ENCODE measurements at regions not wholly inside any gene's neighbourhood (a gene's known extent, or its start where the extent isn't known, plus 50 kb on each side); places are given as distances from the start of the nearest gene placed in this dataset.

DNA sequence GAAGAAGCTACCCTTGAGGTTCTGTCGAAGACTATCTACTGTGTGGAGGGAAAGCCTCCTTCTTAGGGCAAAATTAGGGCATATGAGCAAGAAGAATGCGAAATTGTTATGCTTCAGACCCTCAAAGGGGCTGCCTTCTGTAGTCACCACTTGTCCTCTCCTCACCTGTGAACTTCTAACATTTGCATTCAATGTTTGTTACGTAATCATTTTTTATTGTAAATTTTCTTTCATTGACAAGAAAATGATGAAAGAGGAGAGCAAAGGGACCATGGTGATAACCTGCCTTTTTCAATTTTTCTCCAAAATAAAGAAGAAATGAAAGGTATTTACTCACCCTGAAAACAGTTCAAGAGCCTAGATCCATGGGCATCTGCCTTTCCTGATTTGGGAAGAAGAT lies 193.0 kb downstream of the SP3 start:
- no peak for DNase-seq
- Histone ChIP-seq H3K27ac (replicated peaks) (no peak overlapping the region), H3K27me3 (ENCODE audit: low read depth) (peaks cover 3% of the 10 kb centered on the region), H3K9me3 (replicated peaks) (no peaks in the 10 kb centered on the region), H3K4me3 (no peak overlapping the region), H3K4me1 (no peaks in the 10 kb centered on the region), H3K36me3 (no peaks in the 10 kb centered on the region)
- TF ChIP-seq, protein P1, sequence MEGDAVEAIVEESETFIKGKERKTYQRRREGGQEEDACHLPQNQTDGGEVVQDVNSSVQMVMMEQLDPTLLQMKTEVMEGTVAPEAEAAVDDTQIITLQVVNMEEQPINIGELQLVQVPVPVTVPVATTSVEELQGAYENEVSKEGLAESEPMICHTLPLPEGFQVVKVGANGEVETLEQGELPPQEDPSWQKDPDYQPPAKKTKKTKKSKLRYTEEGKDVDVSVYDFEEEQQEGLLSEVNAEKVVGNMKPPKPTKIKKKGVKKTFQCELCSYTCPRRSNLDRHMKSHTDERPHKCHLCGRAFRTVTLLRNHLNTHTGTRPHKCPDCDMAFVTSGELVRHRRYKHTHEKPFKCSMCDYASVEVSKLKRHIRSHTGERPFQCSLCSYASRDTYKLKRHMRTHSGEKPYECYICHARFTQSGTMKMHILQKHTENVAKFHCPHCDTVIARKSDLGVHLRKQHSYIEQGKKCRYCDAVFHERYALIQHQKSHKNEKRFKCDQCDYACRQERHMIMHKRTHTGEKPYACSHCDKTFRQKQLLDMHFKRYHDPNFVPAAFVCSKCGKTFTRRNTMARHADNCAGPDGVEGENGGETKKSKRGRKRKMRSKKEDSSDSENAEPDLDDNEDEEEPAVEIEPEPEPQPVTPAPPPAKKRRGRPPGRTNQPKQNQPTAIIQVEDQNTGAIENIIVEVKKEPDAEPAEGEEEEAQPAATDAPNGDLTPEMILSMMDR (IDR thresholded peaks at IDR 0.05; ENCODE audit: borderline replicate concordance): no peak
- intact Hi-C loops (cut with micrococcal nuclease): no loop called here

DNA sequence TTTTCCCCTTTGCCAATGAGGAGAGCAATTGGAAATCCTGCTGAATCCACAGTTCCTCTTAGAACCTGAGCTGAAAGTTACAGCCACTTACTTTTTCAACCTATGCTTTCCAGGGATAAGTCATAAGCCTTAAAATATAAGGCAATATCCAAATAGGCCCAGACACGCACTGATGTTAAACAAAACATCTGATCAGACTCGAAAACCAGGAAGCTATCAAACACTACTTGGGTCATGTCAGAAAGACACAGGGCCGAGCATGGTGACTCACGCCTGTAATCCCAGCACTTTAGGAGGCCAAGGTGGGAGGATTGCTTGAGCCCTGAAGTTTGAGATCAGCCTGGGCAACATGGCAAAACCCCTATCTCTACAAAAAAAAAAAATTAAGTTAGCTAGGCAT lies 192.1 kb downstream of the SP3 start:
- Histone ChIP-seq H3K36me3 (no peaks in the 10 kb centered on the region), H3K9me3 (replicated peaks) (no peaks in the 10 kb centered on the region), H3K27me3 (ENCODE audit: low read depth) (peaks cover 3% of the 10 kb centered on the region), H3K4me3 (no peak overlapping the region), H3K4me1 (no peaks in the 10 kb centered on the region), H3K27ac (replicated peaks) (no peak overlapping the region)
- intact Hi-C loops (cut with micrococcal nuclease): no loop called here
- DNase-seq: no peak
- TF ChIP-seq, protein P1 (IDR thresholded peaks at IDR 0.05; ENCODE audit: borderline replicate concordance): no peak

DNA sequence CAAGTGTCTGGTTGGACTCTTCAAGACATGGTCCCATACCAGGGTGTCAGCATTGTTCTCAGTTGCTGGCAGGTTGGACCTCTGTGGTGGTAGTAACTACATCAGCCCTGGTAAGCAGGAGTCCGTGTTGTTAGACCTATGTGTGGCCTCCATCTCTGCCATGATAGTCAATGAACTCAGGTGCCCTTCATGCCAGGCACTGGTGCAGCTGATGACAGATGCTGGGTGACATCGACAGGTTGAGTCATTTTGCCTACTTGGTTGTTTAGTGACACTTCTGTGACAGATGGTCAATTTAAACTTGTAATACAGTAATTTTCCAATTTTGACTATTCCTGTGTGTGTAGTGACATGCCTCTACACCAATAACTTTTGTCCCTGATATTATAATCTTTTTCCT lies 189.7 kb downstream of the SP3 start:
- no peak for DNase-seq
- H3K9me3 ChIP-seq (replicated peaks): peaks cover 1% of the 10 kb centered on the region
- intact Hi-C loops (cut with micrococcal nuclease): no loop called here
- no peak overlapping the region for H3K27ac ChIP-seq (replicated peaks)
- no peak overlapping the region for H3K4me3 ChIP-seq
- H3K36me3 ChIP-seq: no peaks in the 10 kb centered on the region
- no peaks in the 10 kb centered on the region for H3K27me3 ChIP-seq (ENCODE audit: low read depth)
- TF ChIP-seq, protein P1 (IDR thresholded peaks at IDR 0.05; ENCODE audit: borderline replicate concordance): no peak
- H3K4me1 ChIP-seq: no peaks in the 10 kb centered on the region

DNA sequence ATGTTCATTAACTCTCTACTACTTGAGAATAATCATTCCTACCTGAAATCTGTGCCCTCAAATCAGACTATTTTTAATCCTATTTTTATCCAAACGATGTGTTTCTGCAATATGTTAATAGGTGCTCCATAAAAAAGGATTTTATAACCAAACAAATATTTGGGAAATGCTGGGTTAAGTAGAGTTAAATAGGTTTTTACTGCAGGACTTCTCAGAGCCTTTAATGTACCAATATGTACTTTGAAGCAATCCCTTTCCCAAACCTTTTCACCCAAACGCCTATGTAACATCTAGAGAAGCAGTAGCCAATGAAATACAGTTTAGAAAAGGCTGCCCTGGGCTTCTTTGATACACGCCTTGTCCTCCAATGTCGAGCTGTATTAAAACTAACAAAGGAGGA lies 182.5 kb downstream of the SP3 start:
- H3K27ac ChIP-seq (replicated peaks): no peak overlapping the region
- peaks cover 4% of the 10 kb centered on the region for H3K9me3 ChIP-seq (replicated peaks)
- H3K4me1 ChIP-seq: no peaks in the 10 kb centered on the region
- TF ChIP-seq, protein P1 (IDR thresholded peaks at IDR 0.05; ENCODE audit: borderline replicate concordance): no peak
- DNase-seq: no peak
- H3K27me3 ChIP-seq (ENCODE audit: low read depth): peaks cover 21% of the 10 kb centered on the region
- H3K36me3 ChIP-seq: no peaks in the 10 kb centered on the region
- H3K4me3 ChIP-seq: no peak overlapping the region
- intact Hi-C loops (cut with micrococcal nuclease): no loop called here

DNA sequence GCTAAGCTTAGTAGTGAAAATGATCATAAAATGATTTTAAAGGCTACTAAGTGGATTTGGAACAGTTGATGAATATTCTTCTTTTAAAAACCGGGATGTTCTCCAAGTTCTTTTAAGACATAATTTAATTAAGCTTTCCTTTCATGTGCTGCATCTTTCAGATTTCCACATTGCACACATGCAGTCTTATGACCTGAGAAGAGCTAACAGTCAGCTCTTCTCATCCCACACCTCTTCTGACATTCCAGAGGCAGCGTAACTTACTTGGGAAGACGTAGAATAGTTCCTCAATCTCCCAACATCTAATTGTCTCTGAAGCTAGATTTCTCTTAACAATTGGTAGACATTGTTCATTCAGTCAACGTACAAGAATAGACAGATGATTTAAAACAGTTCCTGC lies 181.8 kb downstream of the SP3 start:
- Histone ChIP-seq H3K4me3 (no peak overlapping the region), H3K4me1 (no peaks in the 10 kb centered on the region), H3K36me3 (no peaks in the 10 kb centered on the region), H3K27ac (replicated peaks) (no peak overlapping the region), H3K27me3 (ENCODE audit: low read depth) (peaks cover 21% of the 10 kb centered on the region), H3K9me3 (replicated peaks) (peaks cover 4% of the 10 kb centered on the region)
- intact Hi-C loops (cut with micrococcal nuclease): no loop called here
- TF ChIP-seq, protein P1 (IDR thresholded peaks at IDR 0.05; ENCODE audit: borderline replicate concordance): no peak
- no peak for DNase-seq

DNA sequence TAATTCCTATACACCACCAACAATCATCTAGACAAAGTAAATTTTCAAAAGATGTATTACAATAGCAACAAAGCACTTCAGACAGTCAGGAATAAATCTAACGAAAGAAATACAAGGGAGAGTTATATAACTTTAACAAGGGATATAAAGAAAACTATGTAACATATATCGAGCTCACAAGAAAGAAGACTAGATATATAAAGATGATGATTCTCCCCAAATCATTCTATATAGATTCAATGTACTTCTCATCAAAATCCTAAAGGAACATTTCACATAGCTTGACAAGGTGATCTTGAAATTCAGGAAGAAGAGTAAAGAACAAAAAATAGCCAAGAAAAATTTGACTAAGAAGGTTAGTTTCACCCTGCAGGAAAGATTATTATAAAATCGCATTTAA lies 179.4 kb downstream of the SP3 start:
- Histone ChIP-seq H3K36me3 (no peaks in the 10 kb centered on the region), H3K4me1 (no peaks in the 10 kb centered on the region), H3K4me3 (no peak overlapping the region), H3K9me3 (replicated peaks) (no peaks in the 10 kb centered on the region), H3K27ac (replicated peaks) (no peak overlapping the region), H3K27me3 (ENCODE audit: low read depth) (peaks cover 38% of the 10 kb centered on the region)
- intact Hi-C loops (cut with micrococcal nuclease): no loop called here
- DNase-seq: no peak
- TF ChIP-seq, protein P1 (IDR thresholded peaks at IDR 0.05; ENCODE audit: borderline replicate concordance): no peak
